HG03025 (cell line): ENCODE measurements at regions not wholly inside any gene's neighbourhood (a gene's known extent, or its start where the extent isn't known, plus 50 kb on each side); places are given as distances from the start of the nearest gene placed in this dataset.

ENCODE experiments used
- ATAC-seq: cut with Tn5 transposase; IDR thresholded peaks from one replicate; pipeline ENCODE4 v1.9.1; 2021; ENCODE audit warnings: mild to moderate bottlenecking, moderate library complexity; ENCODE audit not compliant: unreplicated experiment, low FRiP score

GRCh38 chr12:114945351-114945750, 261.4 kb upstream of the TBX3 start:
- ATAC-seq = no peak

DNA sequence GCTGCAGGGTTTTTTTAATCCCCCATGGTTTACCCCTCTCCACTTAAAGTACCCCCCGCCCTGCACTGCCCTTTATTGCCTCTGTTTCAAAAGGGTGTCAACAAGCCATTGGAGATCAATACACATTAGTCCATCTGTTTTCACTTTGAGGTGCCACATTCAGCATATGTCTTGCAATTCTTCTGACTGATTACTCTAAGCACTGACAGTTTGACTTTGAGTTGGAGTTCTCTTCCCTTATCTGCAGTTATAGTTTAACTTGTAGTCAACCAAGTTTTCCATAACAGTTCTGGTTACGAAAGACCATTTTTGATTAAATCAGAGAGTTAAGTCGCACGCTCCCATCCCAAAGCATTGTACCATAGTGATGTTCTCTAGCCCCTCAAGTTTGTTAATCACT, 260.8 kb upstream of the TBX3 start:
- no peak for ATAC-seq

DNA sequence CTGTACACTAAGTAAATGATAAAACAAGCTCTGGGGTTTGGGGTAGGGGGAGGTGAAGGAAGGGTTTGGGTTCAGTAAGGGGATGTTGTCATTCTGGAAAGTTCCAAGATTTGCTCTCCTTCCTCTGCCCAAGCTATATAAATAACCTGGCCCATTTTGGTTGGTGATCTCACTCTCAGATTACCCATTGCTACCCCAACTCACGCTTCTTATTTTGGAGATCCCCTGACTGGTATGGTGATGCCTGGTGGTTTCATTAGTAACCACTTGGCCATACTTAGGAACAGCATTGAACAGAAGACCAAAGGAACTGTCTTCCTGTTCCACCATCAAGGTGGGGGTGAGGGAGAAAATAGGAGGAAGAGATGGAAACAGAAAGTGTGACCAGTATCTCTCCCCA, 259.6 kb upstream of the TBX3 start:
- no peak for ATAC-seq

GRCh38 chr12:114938487-114939210, 254.7 kb upstream of the TBX3 start:
- ATAC-seq = no peak

DNA sequence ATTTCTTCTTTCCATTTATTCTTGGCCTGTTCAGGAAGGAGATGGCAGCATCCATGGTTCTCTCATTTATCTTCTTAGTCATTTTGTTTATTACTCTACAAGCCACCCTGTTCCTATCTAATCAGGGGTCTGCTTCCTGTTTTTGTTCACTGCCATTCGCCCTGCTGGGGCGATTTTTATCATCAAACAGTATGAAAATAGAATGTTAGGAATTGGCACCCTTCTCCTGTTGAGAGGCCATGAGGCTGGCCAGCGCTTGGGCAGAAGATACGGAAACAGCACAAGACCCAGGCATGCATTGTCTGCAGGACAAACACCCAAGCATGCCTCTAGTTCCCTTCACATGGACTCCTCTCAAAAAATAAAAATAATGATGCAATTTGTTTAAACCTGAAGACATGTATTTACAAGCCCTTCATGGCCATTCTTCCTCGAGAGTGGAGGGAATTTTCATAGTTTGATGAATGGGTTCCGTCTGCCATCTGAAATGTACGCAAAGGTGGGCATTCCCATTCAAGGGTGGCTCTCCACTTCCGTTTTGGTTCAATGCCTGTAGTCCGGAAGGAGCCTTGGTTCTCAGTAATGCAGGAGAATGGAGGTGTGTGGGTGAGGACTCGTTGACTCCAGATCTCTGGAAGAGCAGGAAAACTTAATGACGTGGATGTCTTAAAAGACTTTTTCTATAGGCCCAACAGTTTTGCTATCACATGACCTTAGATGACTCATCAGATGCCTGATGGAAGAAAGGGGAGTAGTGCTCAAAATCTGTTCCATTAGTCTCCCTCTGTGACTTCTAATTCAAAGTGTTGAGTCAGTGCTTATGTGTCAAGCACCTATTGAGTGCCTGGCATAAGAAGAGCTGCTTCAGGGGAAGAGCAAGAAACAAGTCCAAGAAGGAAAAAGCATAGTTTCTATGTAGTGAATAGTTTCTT, 252.4 kb upstream of the TBX3 start:
- no peak for ATAC-seq

DNA sequence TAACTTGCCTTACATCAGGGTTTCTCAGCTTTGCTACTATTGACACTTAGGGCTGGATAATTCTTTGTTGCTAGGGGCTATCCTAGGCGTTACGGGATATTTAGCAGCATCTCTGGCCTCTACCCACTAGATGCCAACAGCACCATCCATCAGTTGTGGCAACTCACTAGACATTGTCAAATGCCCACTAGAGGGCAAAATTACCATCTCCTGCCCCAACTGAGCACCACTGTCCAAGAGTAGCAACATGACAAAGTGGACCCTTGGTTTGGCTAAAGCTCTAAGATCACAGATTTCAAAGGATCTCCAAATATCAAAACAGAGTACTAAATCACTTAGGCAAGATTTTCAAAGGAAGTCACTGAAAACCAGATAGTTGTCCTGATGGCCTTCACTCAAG, 251.7 kb upstream of the TBX3 start:
- no peak for ATAC-seq

DNA sequence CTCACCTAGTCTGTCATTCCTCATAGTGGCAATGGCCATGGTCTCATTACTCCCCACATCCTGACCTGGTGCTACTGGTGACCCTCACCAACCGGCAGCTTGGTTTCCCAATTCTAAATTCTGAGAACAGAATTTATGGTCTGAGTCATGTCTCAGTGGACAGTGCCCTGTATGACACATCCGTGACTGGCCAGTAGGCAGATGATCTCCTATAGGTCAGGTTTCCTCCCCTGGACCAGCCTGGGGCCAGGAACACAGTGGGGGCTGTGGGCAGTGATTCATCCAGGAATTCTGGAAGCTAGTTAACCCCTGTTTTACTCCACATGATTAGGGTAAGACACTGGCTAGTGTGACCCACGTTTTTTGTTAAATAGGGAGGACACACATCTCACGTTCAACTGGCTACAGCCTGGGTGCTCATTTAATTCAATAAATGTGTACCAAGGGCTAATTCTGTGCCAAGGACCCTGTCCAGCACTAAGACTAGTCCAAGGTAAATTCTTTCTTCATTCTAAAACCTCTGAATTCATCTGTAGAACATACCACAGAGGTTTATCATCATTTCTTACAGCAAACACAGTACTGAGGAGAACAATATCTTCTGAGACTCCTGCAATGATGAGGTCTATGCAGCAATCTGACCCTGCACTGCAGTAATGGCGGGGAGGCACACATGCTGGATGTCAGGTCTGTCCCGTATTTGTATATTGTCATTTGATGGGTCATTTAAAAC, 249.6 kb upstream of the TBX3 start:
- ATAC-seq = no peak

GRCh38 chr12:114932806-114933205, 248.8 kb upstream of the TBX3 start:
- no peak for ATAC-seq

DNA sequence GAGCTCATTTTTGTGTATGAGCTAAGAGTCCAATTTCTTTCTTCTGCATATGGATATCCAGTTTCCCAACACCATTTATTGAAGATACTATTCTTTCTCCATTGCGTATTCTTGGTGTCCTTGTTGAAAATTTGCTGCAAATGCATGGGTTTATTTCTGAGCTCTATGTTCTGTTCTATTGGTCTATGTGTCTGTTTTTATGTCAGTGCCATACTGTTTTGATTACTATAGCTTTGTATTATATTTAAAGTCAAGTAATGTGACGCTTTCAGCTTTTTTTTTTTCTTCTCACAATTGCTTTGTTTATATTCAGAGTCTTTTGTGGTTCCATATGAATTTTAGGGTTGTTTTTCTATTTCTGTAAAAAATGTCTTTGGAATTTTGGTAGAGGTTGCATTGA, 247.1 kb upstream of the TBX3 start:
- ATAC-seq = no peak

GRCh38 chr12:114926341-114926740, 242.4 kb upstream of the TBX3 start:
- no peak for ATAC-seq

- no peak for ATAC-seq
These were observed 241.0 kb upstream of the TBX3 start for GRCh38 chr12:114924946-114925475.

- ATAC-seq = no peak
These were observed 237.8 kb upstream of the TBX3 start for GRCh38 chr12:114921781-114922180.

GRCh38 chr12:114920771-114921554, 237.0 kb upstream of the TBX3 start:
- ATAC-seq = no peak

DNA sequence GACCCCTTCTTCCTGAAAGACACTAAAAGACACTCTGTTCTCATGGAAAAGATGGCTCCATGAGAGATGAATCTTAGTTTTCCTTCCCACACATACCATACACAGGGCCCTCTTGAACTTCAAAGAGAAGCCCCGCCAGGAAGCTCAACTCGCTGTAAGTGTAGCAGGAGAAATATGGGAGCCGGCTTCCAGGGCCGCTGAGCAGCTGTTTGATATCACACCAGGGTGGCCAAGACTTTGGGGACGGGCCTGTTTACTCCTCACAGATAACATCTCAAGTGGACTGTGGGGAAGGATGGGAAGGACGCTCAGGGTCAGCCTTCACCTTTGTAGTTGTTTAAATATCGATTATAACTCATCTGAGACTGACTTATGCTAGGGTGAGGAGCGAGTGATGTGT, 235.5 kb upstream of the TBX3 start:
- ATAC-seq = no peak

- ATAC-seq = no peak
These were observed 234.7 kb upstream of the TBX3 start for GRCh38 chr12:114918535-114919233.

DNA sequence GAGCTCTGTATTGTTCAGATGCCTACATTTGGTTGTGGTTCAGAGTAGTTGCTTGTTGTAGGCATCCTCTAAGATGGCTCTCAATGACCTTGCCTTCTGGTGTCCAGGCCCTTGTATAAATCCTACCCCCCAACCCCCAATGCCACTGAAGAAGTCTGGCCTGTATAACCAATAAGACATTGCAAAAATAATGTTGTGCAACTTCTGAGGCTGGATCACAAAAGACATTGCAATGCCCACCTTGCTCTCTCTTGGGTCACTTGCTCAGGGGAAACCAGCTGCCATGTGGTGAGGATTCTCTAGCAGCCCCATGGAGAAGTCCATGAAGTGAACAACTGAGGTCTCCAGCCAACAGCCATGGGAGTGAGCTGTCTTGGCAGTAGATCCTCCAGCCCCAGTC, 234.0 kb upstream of the TBX3 start:
- no peak for ATAC-seq

DNA sequence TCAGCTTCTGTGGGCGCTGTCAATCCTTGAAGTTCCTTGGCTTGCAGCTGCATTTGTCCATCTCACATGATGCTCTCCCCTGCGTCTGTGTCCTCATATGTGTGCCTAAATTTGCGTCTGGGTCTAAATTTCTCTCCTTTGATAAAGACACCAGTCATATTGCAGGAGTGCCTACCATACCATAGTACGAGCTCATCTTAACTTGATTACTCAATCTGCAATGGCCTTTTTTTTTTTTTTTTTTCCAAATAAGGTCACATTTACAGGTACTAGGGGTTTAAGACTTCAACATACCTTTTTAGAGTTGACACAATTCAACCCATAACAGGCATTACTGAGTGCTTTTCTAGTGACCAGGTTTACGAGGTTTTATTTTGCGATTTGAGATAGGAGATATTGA, 233.3 kb upstream of the TBX3 start:
- ATAC-seq = no peak

DNA sequence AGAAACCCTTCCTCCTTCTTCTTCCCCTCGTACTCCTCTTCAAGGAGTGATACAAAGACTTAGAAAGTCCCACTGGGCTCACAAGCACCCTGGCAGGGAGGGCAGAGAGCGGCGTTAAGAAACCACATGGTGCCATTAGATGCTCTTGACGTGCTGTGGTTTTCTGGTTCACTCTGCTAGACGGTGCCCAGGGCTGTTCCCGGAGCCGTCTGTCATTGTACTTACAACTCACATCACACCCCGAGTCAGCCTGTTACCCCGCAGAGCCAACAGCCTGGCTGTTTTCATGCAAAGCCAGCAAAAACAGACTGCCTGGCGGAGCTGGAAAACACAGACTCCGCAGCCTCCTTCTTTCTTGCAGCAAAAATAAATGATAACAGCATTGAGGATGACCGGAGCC, 232.6 kb upstream of the TBX3 start:
- no peak for ATAC-seq

DNA sequence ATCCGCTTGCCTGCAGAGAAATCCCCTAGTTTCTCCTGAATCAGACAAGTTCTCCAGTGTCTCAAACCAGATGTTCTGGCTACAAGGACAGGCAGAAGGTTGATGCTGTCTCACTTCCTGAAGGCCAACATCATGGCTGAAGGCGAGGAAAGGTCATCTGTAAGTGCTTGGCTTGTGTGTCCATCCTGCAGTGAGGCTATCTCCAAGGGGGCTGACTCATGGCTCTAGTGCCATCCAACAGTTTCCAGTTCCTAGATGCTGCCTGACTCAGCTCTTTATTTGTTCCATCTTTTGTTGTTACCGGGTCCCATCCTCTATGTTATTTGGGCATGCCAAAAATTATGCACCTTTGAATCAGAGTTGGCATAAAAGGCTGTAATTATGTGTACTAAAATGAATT, 232.1 kb upstream of the TBX3 start:
- no peak for ATAC-seq
